SH-SY5Y (cell line): ENCODE measurements at regions not wholly inside any gene's neighbourhood (a gene's known extent, or its start where the extent isn't known, plus 50 kb on each side); places are given as distances from the start of the nearest gene placed in this dataset.

Source experiments
- GATA2 ChIP-seq: IDR thresholded peaks from 2 replicates; pipeline ENCODE4 v1.6.1; 2011; ENCODE audit warnings: mild to moderate bottlenecking, low read depth, low read length
- GATA3 ChIP-seq: IDR thresholded peaks from 2 replicates; pipeline ENCODE4 v1.6.1; 2011; ENCODE audit warnings: low read depth, mild to moderate bottlenecking, low read length, moderate library complexity

GRCh38 chr6:139881728-139882211 is 507.3 kb upstream of the CITED2 start:
- no peak for TF ChIP-seq GATA3
- no peak for TF ChIP-seq GATA2

GRCh38 chr6:139881236-139881635 is 506.8 kb upstream of the CITED2 start:
- TF ChIP-seq GATA2 = no peak
- no peak for TF ChIP-seq GATA3

- no peak for TF ChIP-seq GATA2
- TF ChIP-seq GATA3 = no peak
Observed at GRCh38 chr6:139879823-139880356, 505.4 kb upstream of the CITED2 start.

GRCh38 chr6:139877828-139878405 is 503.5 kb upstream of the CITED2 start:
- TF ChIP-seq GATA3 = no peak
- TF ChIP-seq GATA2 = no peak

- TF ChIP-seq GATA2 (no peak), GATA3 (no peak)
Observed at GRCh38 chr6:139872665-139873064, 498.2 kb upstream of the CITED2 start.

GRCh38 chr6:139871803-139872510 is 497.5 kb upstream of the CITED2 start:
- TF ChIP-seq GATA2 (no peak), GATA3 (no peak)

GRCh38 chr6:139871165-139871710 is 496.8 kb upstream of the CITED2 start:
- TF ChIP-seq GATA2 (no peak), GATA3 (no peak)

- TF ChIP-seq GATA2 (no peak), GATA3 (no peak)
Observed at GRCh38 chr6:139868576-139868975, 494.1 kb upstream of the CITED2 start.

GRCh38 chr6:139863964-139864363 is 489.5 kb upstream of the CITED2 start:
- no peak for TF ChIP-seq GATA2
- TF ChIP-seq GATA3 = no peak

GRCh38 chr6:139863346-139863745 is 488.9 kb upstream of the CITED2 start:
- no peak for TF ChIP-seq GATA2
- no peak for TF ChIP-seq GATA3

- TF ChIP-seq GATA2 (no peak), GATA3 (no peak)
Observed at GRCh38 chr6:139862311-139862710, 487.9 kb upstream of the CITED2 start.

- no peak for TF ChIP-seq GATA2
- TF ChIP-seq GATA3 = no peak
Observed at GRCh38 chr6:139860203-139860602, 485.8 kb upstream of the CITED2 start.

GRCh38 chr6:139858429-139858828 is 484.0 kb upstream of the CITED2 start:
- TF ChIP-seq GATA3 = no peak

GRCh38 chr6:139857143-139857542 is 482.7 kb upstream of the CITED2 start:
- TF ChIP-seq GATA3 = no peak
- TF ChIP-seq GATA2 = no peak

GRCh38 chr6:139856562-139856961 is 482.1 kb upstream of the CITED2 start:
- TF ChIP-seq GATA2 (no peak), GATA3 (no peak)
